ENCODE measurements at regions not wholly inside any gene's neighbourhood (a gene's known extent, or its start where the extent isn't known, plus 50 kb on each side); places are given as distances from the start of the nearest gene placed in this dataset.

GRCh38 chr1:5245348-5245747, 590.9 kb downstream of the AJAP1 start:
- TF ChIP-seq CTCF (IDR thresholded peaks at IDR 0.05) = no peak
- no peak for TF ChIP-seq POLR2A (IDR thresholded peaks at IDR 0.05)
- no peak for TF ChIP-seq POLR2AphosphoS5 (IDR thresholded peaks at IDR 0.05)
